Activated CD4-positive, alpha-beta memory T cell treated with anti-CD3 and anti-CD28 coated beads, Interleukin-2, amount 10 ng/mL, durations not matched to agents 7 days and 5 days (primary cell): ENCODE measurements at regions not wholly inside any gene's neighbourhood (a gene's known extent, or its start where the extent isn't known, plus 50 kb on each side); places are given as distances from the start of the nearest gene placed in this dataset.

Experiments used
- CTCF ChIA-PET: fragments of 350-600 bp; sonication (Branson Sonifier 250); formaldehyde crosslinking; loops from one replicate; lab custom pipeline; 2021; ENCODE audit warnings: antibody characterized with exemption, inconsistent platforms; lab: Charles Lee
- POLR2A ChIA-PET: fragments of 350-600 bp; sonication (Branson Sonifier 250); formaldehyde crosslinking; loops from one replicate; lab custom pipeline; 2021; ENCODE audit warnings: antibody characterized with exemption; lab: Charles Lee
- DNase-seq: peaks from one replicate; pipeline ENCODE4 v3.0.0-alpha.2; 2020
- H3K27ac Mint-ChIP-seq: one replicate; pipeline ENCODE4 v1.8.0; 2021; ENCODE audit warnings: mild to moderate bottlenecking, mixed read lengths
- H3K27me3 Mint-ChIP-seq: one replicate; pipeline ENCODE4 v1.8.0; 2021; ENCODE audit warnings: mixed read lengths
- H3K36me3 Mint-ChIP-seq: one replicate; pipeline ENCODE4 v1.8.0; 2021; ENCODE audit warnings: low read depth, mixed read lengths
- H3K4me1 Mint-ChIP-seq: one replicate; pipeline ENCODE4 v1.8.0; 2021; ENCODE audit warnings: mixed read lengths
- H3K4me3 Mint-ChIP-seq: one replicate; pipeline ENCODE4 v1.8.0; 2021; ENCODE audit warnings: mild to moderate bottlenecking, mixed read lengths
- H3K9me3 Mint-ChIP-seq: one replicate; pipeline ENCODE4 v1.8.0; 2021; ENCODE audit warnings: mixed read lengths

- Mint-ChIP-seq H3K4me3 (no peak overlapping the region), H3K27ac (no peak overlapping the region), H3K9me3 (no peaks in the 10 kb centered on the region), H3K4me1 (no peaks in the 10 kb centered on the region), H3K27me3 (peaks cover 14% of the 10 kb centered on the region), H3K36me3 (no peaks in the 10 kb centered on the region)
- no peak for DNase-seq
- CTCF ChIA-PET: no interaction called here
- POLR2A ChIA-PET: no interaction called here
These were observed 156.9 kb upstream of the MAGI3 start for GRCh38 chr1:113233441-113233840.

DNA sequence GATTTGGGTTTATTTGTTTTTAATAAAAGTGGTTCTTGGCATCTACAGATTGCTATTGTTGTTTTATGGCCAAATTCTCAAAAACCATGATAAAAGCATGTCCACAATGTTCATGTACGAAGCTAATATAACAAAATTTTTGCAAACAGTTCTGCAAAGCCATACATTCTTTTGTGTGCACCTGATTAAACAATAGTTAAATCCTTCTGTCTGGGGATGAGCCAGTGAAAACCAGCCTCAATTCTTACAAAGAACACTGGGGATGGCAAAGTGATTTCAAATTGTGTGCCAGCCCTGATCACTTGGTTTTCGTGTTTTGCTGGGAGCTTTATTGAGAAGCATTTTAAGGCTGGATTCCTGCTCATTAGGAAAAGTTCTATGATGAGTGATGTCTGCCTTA is 149.1 kb upstream of the MAGI3 start:
- ChIA-PET CTCF (no interaction called here), POLR2A (no interaction called here)
- Mint-ChIP-seq H3K36me3 (no peaks in the 10 kb centered on the region), H3K4me3 (no peak overlapping the region), H3K4me1 (no peaks in the 10 kb centered on the region), H3K27ac (no peak overlapping the region), H3K9me3 (no peaks in the 10 kb centered on the region), H3K27me3 (peaks cover 19% of the 10 kb centered on the region)
- no peak for DNase-seq

GRCh38 chr1:113242481-113242880 is 147.8 kb upstream of the MAGI3 start:
- peaks cover 19% of the 10 kb centered on the region for H3K27me3 Mint-ChIP-seq
- ChIA-PET CTCF (no interaction called here), POLR2A (no interaction called here)
- H3K36me3 Mint-ChIP-seq: no peaks in the 10 kb centered on the region
- DNase-seq: no peak
- H3K4me1 Mint-ChIP-seq: no peaks in the 10 kb centered on the region
- H3K4me3 Mint-ChIP-seq: no peak overlapping the region
- H3K27ac Mint-ChIP-seq: no peak overlapping the region
- H3K9me3 Mint-ChIP-seq: no peaks in the 10 kb centered on the region

DNA sequence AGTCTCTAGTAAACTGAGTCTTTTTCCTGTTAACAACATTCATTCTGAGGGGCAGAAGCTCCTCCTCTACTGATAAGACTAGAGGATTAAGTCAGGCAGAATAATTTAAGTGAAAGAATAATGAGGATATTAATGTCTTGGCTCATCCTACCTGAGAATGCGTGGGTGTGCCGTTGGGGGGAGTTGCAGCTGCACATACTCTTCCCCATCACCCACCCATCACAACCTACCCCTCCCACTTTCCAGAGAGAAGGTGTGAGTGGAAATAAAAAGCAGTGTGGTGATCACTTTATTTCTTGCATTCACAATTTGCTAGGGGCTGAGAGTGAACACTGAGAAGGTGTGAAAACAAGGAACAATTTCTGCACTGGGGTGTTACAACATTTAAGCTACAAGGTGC is 146.8 kb upstream of the MAGI3 start:
- Mint-ChIP-seq H3K27me3 (peaks cover 19% of the 10 kb centered on the region), H3K4me1 (no peaks in the 10 kb centered on the region), H3K9me3 (no peaks in the 10 kb centered on the region), H3K4me3 (no peak overlapping the region), H3K36me3 (no peaks in the 10 kb centered on the region), H3K27ac (no peak overlapping the region)
- ChIA-PET CTCF (no interaction called here), POLR2A (no interaction called here)
- DNase-seq: no peak

DNA sequence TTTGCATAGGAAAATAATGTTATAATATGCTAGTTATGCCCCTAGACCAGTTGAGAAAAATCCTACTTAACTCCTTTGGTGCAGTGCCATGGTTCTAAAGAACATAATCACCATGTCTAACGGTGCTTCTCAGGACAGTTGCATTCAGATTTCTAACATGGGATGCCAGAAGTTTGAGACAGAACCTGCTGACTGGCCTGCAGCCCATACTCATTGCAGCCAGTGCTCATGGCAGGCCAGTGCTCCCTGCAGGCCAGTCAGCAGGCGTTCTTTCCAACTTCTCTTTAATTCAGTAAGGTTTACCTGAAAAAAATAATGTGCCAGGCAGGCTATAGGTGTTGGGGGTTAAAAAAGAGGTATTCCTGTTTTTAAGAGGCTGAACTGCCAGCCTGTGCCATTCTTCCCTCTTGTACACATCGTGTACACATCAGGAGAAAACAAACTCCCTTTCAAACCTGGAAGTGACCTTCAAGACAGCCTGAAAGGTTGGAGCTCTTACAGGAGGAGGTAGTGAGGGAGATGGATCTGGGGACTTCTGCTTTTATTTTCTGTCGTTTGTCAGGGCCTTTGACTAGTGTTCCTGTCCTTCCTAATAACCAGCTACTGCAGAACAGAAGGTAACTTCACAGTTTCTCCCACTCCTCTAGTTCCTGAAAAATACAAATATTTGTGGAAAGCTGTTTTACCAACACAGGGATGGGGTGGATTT is 146.0 kb upstream of the MAGI3 start:
- H3K27me3 Mint-ChIP-seq: peaks cover 19% of the 10 kb centered on the region

DNA sequence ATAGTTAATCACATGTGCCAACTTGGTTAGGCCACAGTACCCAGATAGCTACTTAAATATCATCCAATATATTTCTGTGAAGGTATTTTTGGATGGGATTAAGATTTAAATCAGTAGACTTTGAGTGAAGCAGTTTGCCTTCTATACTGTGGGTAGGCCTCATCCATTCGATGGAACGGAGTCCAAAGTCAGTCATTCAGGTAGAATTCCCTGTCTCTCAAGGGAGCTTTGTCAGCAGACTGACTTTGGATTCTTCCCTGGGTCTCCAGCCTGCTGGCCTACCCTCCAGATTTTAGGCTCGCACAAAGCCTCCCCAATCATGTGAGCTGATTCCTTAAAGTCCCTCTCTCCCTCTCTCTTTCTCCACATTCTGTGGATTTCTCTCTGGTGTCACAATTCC is 145.1 kb upstream of the MAGI3 start:
- H3K27ac Mint-ChIP-seq: no peak overlapping the region
- no peaks in the 10 kb centered on the region for H3K36me3 Mint-ChIP-seq
- H3K4me1 Mint-ChIP-seq: no peaks in the 10 kb centered on the region
- no peak for DNase-seq
- no peaks in the 10 kb centered on the region for H3K9me3 Mint-ChIP-seq
- peaks cover 19% of the 10 kb centered on the region for H3K27me3 Mint-ChIP-seq
- CTCF ChIA-PET: no interaction called here
- POLR2A ChIA-PET: no interaction called here
- no peak overlapping the region for H3K4me3 Mint-ChIP-seq

More for the DNA sequence above, 146.0 kb upstream of the MAGI3 start:
- ChIA-PET CTCF (no interaction called here), POLR2A (no interaction called here)
- Mint-ChIP-seq H3K4me3 (no peak overlapping the region), H3K9me3 (no peaks in the 10 kb centered on the region), H3K27ac (no peak overlapping the region), H3K36me3 (no peaks in the 10 kb centered on the region), H3K4me1 (no peaks in the 10 kb centered on the region)
- DNase-seq: no peak

DNA sequence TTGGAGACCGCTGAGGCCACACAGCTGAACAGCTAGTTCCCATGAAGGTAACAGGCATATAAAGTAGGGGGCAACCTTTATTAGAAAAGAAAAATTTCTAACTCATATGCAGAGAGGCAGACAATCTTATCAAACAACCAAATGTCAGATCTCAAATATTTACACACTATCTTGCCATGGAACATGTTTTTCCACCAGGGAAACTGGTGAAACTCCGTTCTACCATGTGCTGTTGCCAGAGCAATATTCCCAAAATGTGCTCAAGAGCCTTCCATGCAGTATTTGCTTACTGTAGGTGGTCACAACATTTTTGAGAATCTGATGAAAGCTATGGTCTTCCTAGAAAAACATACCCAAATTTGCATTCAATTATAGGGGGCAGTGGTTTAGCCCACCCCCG is 143.4 kb upstream of the MAGI3 start:
- ChIA-PET CTCF (no interaction called here), POLR2A (no interaction called here)
- DNase-seq: no peak
- Mint-ChIP-seq H3K36me3 (no peaks in the 10 kb centered on the region), H3K4me1 (no peaks in the 10 kb centered on the region), H3K27me3 (peaks cover 16% of the 10 kb centered on the region), H3K27ac (no peak overlapping the region), H3K4me3 (no peak overlapping the region), H3K9me3 (no peaks in the 10 kb centered on the region)

- Mint-ChIP-seq H3K36me3 (no peaks in the 10 kb centered on the region), H3K4me1 (no peaks in the 10 kb centered on the region), H3K27me3 (peaks cover 18% of the 10 kb centered on the region), H3K4me3 (no peak overlapping the region), H3K27ac (no peak overlapping the region), H3K9me3 (no peaks in the 10 kb centered on the region)
- POLR2A ChIA-PET: no interaction called here
- CTCF ChIA-PET: no interaction called here
- DNase-seq: no peak
These were observed 143.0 kb upstream of the MAGI3 start for GRCh38 chr1:113247355-113247754.

DNA sequence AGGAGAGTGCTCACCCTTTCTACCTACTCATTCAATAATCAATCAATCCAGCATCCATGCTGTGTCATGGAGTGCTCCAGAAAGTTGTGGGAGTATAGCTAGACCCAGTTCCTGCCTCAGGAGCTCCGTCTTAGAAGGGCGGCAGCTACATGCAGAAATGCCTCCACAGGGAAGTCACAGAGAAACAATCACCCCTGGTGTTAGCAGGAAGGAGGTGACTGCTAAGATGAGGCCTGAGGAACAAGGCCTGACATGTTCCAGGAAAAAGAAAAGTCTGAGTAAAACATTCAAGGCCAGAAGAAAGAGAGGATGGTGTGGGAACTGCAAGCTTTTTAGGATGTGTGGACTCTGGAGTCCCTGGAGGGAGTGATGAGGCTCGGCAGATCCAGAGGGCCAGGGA is 142.5 kb upstream of the MAGI3 start:
- Mint-ChIP-seq H3K4me3 (no peak overlapping the region), H3K4me1 (no peaks in the 10 kb centered on the region), H3K27ac (no peak overlapping the region), H3K27me3 (peaks cover 20% of the 10 kb centered on the region), H3K9me3 (no peaks in the 10 kb centered on the region), H3K36me3 (no peaks in the 10 kb centered on the region)
- CTCF ChIA-PET: no interaction called here
- POLR2A ChIA-PET: interaction anchor here (0.6 kb wide), 1 partner anchor 10 kb away, joined by 4 read pairs; no protein-coding TSS in a partner anchor
- no peak for DNase-seq

GRCh38 chr1:113248494-113248893 is 141.8 kb upstream of the MAGI3 start:
- Mint-ChIP-seq H3K4me3 (no peak overlapping the region), H3K27me3 (peaks cover 20% of the 10 kb centered on the region), H3K27ac (no peak overlapping the region), H3K4me1 (no peaks in the 10 kb centered on the region), H3K9me3 (no peaks in the 10 kb centered on the region), H3K36me3 (no peaks in the 10 kb centered on the region)
- CTCF ChIA-PET: no interaction called here
- no peak for DNase-seq
- POLR2A ChIA-PET: no interaction called here

- ChIA-PET POLR2A (no interaction called here), CTCF (no interaction called here)
- no peak overlapping the region for H3K27ac Mint-ChIP-seq
- H3K9me3 Mint-ChIP-seq: no peaks in the 10 kb centered on the region
- peaks cover 17% of the 10 kb centered on the region for H3K27me3 Mint-ChIP-seq
- H3K4me3 Mint-ChIP-seq: no peak overlapping the region
- H3K4me1 Mint-ChIP-seq: no peaks in the 10 kb centered on the region
- no peaks in the 10 kb centered on the region for H3K36me3 Mint-ChIP-seq
- no peak for DNase-seq
These were observed 140.2 kb upstream of the MAGI3 start for GRCh38 chr1:113250161-113250560.

- Mint-ChIP-seq H3K27me3 (peaks cover 18% of the 10 kb centered on the region), H3K4me1 (no peaks in the 10 kb centered on the region), H3K27ac (no peak overlapping the region), H3K4me3 (no peak overlapping the region), H3K9me3 (no peaks in the 10 kb centered on the region), H3K36me3 (no peaks in the 10 kb centered on the region)
- CTCF ChIA-PET: no interaction called here
- POLR2A ChIA-PET: no interaction called here
- DNase-seq: no peak
These were observed 138.1 kb upstream of the MAGI3 start for GRCh38 chr1:113252166-113252565.

GRCh38 chr1:113253187-113253586 is 137.1 kb upstream of the MAGI3 start:
- ChIA-PET POLR2A (no interaction called here), CTCF (no interaction called here)
- no peaks in the 10 kb centered on the region for H3K36me3 Mint-ChIP-seq

DNA sequence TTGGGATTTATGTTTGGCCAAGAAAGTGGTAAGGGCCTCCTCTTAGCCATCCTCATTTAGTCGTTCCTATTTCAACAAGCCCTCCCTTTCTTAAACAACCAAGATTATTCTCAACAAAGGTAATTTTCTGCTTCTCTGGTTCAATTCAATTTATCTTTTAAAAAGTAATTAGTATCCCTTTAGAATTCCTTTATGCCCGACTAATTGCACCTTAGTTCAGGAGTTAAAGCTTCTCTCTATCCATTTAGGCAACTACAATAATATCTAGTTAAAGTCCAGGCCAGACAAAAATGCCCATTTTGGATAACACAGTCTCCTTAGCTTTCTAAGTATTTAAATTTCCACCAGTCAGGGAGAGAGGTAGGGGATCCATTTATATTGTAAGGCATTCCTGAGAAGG is 136.7 kb upstream of the MAGI3 start:
- no peaks in the 10 kb centered on the region for H3K4me1 Mint-ChIP-seq
- peaks cover 25% of the 10 kb centered on the region for H3K27me3 Mint-ChIP-seq
- ChIA-PET POLR2A (no interaction called here), CTCF (no interaction called here)
- DNase-seq: no peak
- H3K27ac Mint-ChIP-seq: no peak overlapping the region
- no peaks in the 10 kb centered on the region for H3K36me3 Mint-ChIP-seq
- no peak overlapping the region for H3K4me3 Mint-ChIP-seq
- H3K9me3 Mint-ChIP-seq: no peaks in the 10 kb centered on the region

More at GRCh38 chr1:113253187-113253586, 137.1 kb upstream of the MAGI3 start:
- no peaks in the 10 kb centered on the region for H3K9me3 Mint-ChIP-seq
- peaks cover 23% of the 10 kb centered on the region for H3K27me3 Mint-ChIP-seq
- H3K27ac Mint-ChIP-seq: no peak overlapping the region
- no peaks in the 10 kb centered on the region for H3K4me1 Mint-ChIP-seq
- no peak overlapping the region for H3K4me3 Mint-ChIP-seq
- DNase-seq: no peak
